Prostate gland (tissue), 2 donors: ENCODE measurements at regions not wholly inside any gene's neighbourhood (a gene's known extent, or its start where the extent isn't known, plus 50 kb on each side); places are given as distances from the start of the nearest gene placed in this dataset.

ENCODE experiments used
- DNase-seq: peaks from one replicate; pipeline ENCODE4 v3.0.0-alpha.2; 2019; ENCODE audit warnings: low spot score
- H3K27ac ChIP-seq, 2 donors: fragments of 200-600 bp; sonication (generic); 2 replicates each; pipeline ENCODE4 v1.5.1; 2017 to 2019
- H3K27me3 ChIP-seq: fragments of 200-600 bp; sonication (generic); replicated peaks from 2 replicates; pipeline ENCODE4 v1.5.1; 2019; ENCODE audit not compliant: insufficient read depth
- H3K36me3 ChIP-seq, 2 donors: fragments of 200-600 bp; sonication (generic); 1 replicate in 1 of 2; 2 replicates in 1 of 2; pipeline versions ENCODE4 v1.5.1 to v1.8.1; 2017 to 2019
- H3K4me1 ChIP-seq: fragments of 200-600 bp; sonication (generic); replicated peaks from 2 replicates; pipeline ENCODE4 v1.5.1; 2019
- H3K4me3 ChIP-seq, 2 donors: fragments of 200-600 bp; sonication (generic); 2 replicates each; pipeline ENCODE4 v1.5.1; 2017 to 2019
- H3K9me3 ChIP-seq: fragments of 200-600 bp; sonication (generic); 2 replicates; pipeline ENCODE4 v1.5.1; 2017
- CTCF ChIP-seq, 4 experiments: fragments of 200-600 bp in 2 of 4; fragments of 450-650 bp in 2 of 4; sonication (generic) in 2 of 4; IDR thresholded peaks; 1 replicate in 3 of 4; 2 replicates in 1 of 4; pipeline ENCODE4 v1.5.1; 2016 to 2019; ENCODE audit warnings: antibody characterized with exemption in 4 of 4, mild to moderate bottlenecking in 2 of 4, moderate library complexity in 2 of 4
- POLR2A ChIP-seq: fragments of 450-650 bp; IDR thresholded peaks from one replicate; pipeline ENCODE4 v1.6.1; 2016; ENCODE audit warnings: antibody characterized with exemption, mild to moderate bottlenecking
- POLR2AphosphoS5 ChIP-seq: sonication (generic); formaldehyde crosslinking; IDR thresholded peaks from one replicate; pipeline ENCODE4 v1.6.1; 2017; ENCODE audit warnings: antibody characterized with exemption
- WGBS: methylation state at CpG from one replicate; pipeline ENCODE4 v1.1.5; 2018; 5-methylcytosine and 5-hydroxymethylcytosine counted together
- intact Hi-C: fragments of 100-400 bp; cut with DNase I; formaldehyde crosslinking; loops from one replicate; pipeline ENCODE4 v1.14.2; 2022

GRCh38 chr22:48431014-48431413 lies 1396.7 kb downstream of the BRD1 start:
- WGBS: 41% methylated on average over 10 of the region's 10 CpGs
- intact Hi-C loops: no loop called here
- H3K4me3 ChIP-seq: no peak overlapping the region
- no peaks in the 10 kb centered on the region for H3K27me3 ChIP-seq
- no peaks in the 10 kb centered on the region for H3K9me3 ChIP-seq
- no peak overlapping the region for H3K27ac ChIP-seq
- no peaks in the 10 kb centered on the region for H3K36me3 ChIP-seq
- H3K4me1 ChIP-seq: no peaks in the 10 kb centered on the region
- DNase-seq: no peak
- no peak for TF ChIP-seq CTCF (IDR thresholded peaks at IDR 0.05)
- no peak for TF ChIP-seq POLR2AphosphoS5
- TF ChIP-seq POLR2A: no peak

GRCh38 chr22:48429446-48430020 lies 1398.1 kb downstream of the BRD1 start:
- 88% methylated on average over 12 of the region's 12 CpGs for WGBS
- Histone ChIP-seq H3K36me3 (no peaks in the 10 kb centered on the region), H3K27me3 (no peaks in the 10 kb centered on the region), H3K27ac (no peak overlapping the region), H3K4me1 (no peaks in the 10 kb centered on the region), H3K9me3 (no peaks in the 10 kb centered on the region), H3K4me3 (no peak overlapping the region)
- intact Hi-C loops: no loop called here
- TF ChIP-seq CTCF (IDR thresholded peaks at IDR 0.05) (no peak), POLR2AphosphoS5 (no peak), POLR2A (no peak)
- no peak for DNase-seq

- Histone ChIP-seq H3K9me3 (no peaks in the 10 kb centered on the region), H3K4me3 (no peak overlapping the region), H3K36me3 (no peaks in the 10 kb centered on the region), H3K4me1 (no peaks in the 10 kb centered on the region), H3K27me3 (no peaks in the 10 kb centered on the region), H3K27ac (no peak overlapping the region)
- no peak for DNase-seq
- no peak for TF ChIP-seq CTCF (IDR thresholded peaks at IDR 0.05)
- no peak for TF ChIP-seq POLR2A
- TF ChIP-seq POLR2AphosphoS5: no peak
- intact Hi-C loops: no loop called here
- 74% methylated on average over 18 of the region's 18 CpGs for WGBS
These were observed 1398.9 kb downstream of the BRD1 start for GRCh38 chr22:48428631-48429371.

- no peak overlapping the region for H3K27ac ChIP-seq
- no peaks in the 10 kb centered on the region for H3K27me3 ChIP-seq
- intact Hi-C loops: no loop called here
- H3K4me3 ChIP-seq: no peak overlapping the region
- H3K4me1 ChIP-seq: no peaks in the 10 kb centered on the region
- WGBS: 90% methylated on average over 12 of the region's 15 CpGs
- H3K9me3 ChIP-seq: no peaks in the 10 kb centered on the region
- no peak for DNase-seq
- no peak for TF ChIP-seq POLR2AphosphoS5
- TF ChIP-seq CTCF (IDR thresholded peaks at IDR 0.05): no peak
- no peak for TF ChIP-seq POLR2A
- no peaks in the 10 kb centered on the region for H3K36me3 ChIP-seq
These were observed 1399.9 kb downstream of the BRD1 start for GRCh38 chr22:48427731-48428211.
